Activated CD8-positive, alpha-beta memory T cell treated with anti-CD3 and anti-CD28 coated beads for 1 hour (primary cell): ENCODE measurements at regions not wholly inside any gene's neighbourhood (a gene's known extent, or its start where the extent isn't known, plus 50 kb on each side); places are given as distances from the start of the nearest gene placed in this dataset.
"Not testable (repeated sequence)": the region's sequence is repeated elsewhere in the genome, so short reads cannot be mapped to it uniquely, and the experiment has no call there.

ENCODE experiments used
- DNase-seq, 2 donors: peaks; one replicate each; pipeline ENCODE4 v3.0.0-alpha.2; 2020; ENCODE audit warnings: low read depth in 1 of 2; ENCODE audit errors: extremely low read depth in 1 of 2

- DNase-seq = no peak
Measured at GRCh38 chr2:125185691-125186270, 1160.7 kb downstream of the CNTNAP5 start.

- DNase-seq = no peak
Measured at GRCh38 chr2:125207431-125207830, 1182.3 kb downstream of the CNTNAP5 start.

GRCh38 chr2:125216321-125216720 lies 1191.2 kb downstream of the CNTNAP5 start:
- no peak for DNase-seq

- DNase-seq = no peak
Measured at GRCh38 chr2:125224188-125224587, 1199.1 kb downstream of the CNTNAP5 start.

GRCh38 chr2:125224830-125225229 lies 1199.7 kb downstream of the CNTNAP5 start:
- DNase-seq = no peak

- no peak for DNase-seq
Measured at GRCh38 chr2:125227843-125228392, 1202.8 kb downstream of the CNTNAP5 start.

GRCh38 chr2:125240870-125241269 lies 1215.8 kb downstream of the CNTNAP5 start:
- DNase-seq = no peak

GRCh38 chr2:125243074-125243473 lies 1218.0 kb downstream of the CNTNAP5 start:
- no peak for DNase-seq

- DNase-seq = no peak
Measured at GRCh38 chr2:125254010-125254409, 1228.9 kb downstream of the CNTNAP5 start.

GRCh38 chr2:125259451-125259850 lies 1234.4 kb downstream of the CNTNAP5 start:
- DNase-seq = no peak

GRCh38 chr2:125260366-125260930 lies 1235.4 kb downstream of the CNTNAP5 start:
- not testable (repeated sequence) for DNase-seq

- DNase-seq = no peak
Measured at GRCh38 chr2:125264453-125264852, 1239.4 kb downstream of the CNTNAP5 start.

GRCh38 chr2:125267683-125268082 lies 1242.6 kb downstream of the CNTNAP5 start:
- no peak for DNase-seq

GRCh38 chr2:125272651-125273050 lies 1247.6 kb downstream of the CNTNAP5 start:
- no peak for DNase-seq

- DNase-seq = no peak
Measured at GRCh38 chr2:125274718-125275117, 1249.6 kb downstream of the CNTNAP5 start.

GRCh38 chr2:125280265-125280664 lies 1255.2 kb downstream of the CNTNAP5 start:
- DNase-seq = no peak

- no peak for DNase-seq
Measured at GRCh38 chr2:125281242-125281641, 1256.2 kb downstream of the CNTNAP5 start.

GRCh38 chr2:125296742-125297141 lies 1271.7 kb downstream of the CNTNAP5 start:
- DNase-seq = no peak

- no peak for DNase-seq
Measured at GRCh38 chr2:125310657-125311364, 1285.7 kb downstream of the CNTNAP5 start.

GRCh38 chr2:125312342-125312741 lies 1287.3 kb downstream of the CNTNAP5 start:
- DNase-seq = no peak

- no peak for DNase-seq
Measured at GRCh38 chr2:125313806-125314205, 1288.7 kb downstream of the CNTNAP5 start.

GRCh38 chr2:125318740-125319139 lies 1293.7 kb downstream of the CNTNAP5 start:
- DNase-seq = no peak
